ENCODE measurements at regions not wholly inside any gene's neighbourhood (a gene's known extent, or its start where the extent isn't known, plus 50 kb on each side); places are given as distances from the start of the nearest gene placed in this dataset.

DNA sequence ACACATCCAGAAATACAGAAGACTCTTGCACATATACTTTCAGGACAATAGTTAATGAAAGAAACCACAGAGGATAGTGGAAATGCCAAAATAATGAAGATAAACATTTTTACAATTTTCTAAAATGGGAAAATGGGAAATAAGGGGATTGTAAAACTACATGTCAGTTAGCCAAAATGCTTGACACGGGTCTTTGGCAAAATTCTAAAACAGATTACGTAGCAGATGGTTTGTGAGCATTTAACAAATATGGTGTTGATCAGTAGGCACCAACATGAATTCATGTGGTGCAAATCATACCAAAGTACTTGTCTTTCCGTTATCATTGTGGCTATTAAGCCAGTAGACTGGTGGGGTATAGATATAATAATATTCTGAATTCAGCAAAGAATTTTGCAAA is 348.5 kb upstream of the ROBO1 start:
- no peak for DNase-seq

DNA sequence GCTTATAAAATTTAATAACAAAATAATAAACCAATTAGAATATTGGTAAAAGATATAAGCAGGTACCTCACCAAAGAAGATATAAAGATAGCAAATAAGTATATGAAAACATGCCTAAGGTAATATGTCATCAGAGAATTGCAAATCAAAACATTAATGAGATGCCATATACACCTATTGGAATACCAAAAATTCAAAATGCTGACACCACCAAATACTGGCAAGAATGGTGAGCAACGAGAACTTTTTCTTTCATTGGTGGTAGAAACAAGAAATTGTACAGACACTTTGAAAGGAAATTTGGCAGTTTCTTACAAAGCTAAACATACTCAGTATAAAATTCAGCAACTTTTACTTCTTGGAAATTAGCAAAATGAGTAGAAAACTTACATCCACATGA is 346.9 kb upstream of the ROBO1 start:
- DNase-seq = no peak

DNA sequence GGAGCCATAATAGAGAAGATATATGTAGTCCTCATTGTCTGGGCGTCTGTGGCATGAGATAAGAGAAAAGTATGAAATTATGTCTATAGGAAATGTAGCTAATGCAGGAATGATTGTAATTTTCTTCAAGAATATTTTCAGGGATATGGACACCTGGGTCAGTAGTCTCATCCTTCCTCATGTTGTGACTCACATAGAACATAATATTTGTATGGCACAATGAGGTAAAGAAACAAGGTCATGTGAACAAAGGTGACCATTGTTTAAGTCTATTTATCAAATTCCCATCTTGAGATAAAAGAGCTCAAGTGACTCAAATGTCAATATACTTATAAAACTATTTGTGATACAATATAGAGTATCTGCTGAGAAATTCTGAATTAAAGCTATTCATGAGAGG is 345.5 kb upstream of the ROBO1 start:
- DNase-seq = no peak

DNA sequence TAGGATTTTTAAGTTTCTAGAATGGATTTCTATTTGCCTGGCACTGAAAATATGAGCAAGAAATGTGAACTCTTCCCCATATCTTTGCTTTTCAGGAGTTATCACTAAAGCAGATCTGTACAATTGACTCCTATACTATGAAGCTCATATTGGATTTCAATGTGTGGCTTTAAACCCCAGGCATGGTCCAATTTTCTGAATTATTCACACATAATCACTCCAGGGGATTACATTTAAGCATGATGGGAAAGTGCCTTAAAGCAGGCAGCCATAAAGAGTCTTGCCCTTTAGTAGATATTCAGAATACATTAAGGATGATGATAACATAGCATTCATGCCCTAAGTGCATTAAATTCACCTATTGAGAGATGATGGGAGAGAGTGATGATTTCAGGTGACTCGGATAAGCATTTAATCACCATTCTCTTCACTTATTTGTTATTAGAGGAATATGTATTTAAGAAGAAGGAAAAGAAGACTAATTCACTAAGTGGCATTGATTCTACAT is 331.8 kb upstream of the ROBO1 start:
- DNase-seq = no peak

DNA sequence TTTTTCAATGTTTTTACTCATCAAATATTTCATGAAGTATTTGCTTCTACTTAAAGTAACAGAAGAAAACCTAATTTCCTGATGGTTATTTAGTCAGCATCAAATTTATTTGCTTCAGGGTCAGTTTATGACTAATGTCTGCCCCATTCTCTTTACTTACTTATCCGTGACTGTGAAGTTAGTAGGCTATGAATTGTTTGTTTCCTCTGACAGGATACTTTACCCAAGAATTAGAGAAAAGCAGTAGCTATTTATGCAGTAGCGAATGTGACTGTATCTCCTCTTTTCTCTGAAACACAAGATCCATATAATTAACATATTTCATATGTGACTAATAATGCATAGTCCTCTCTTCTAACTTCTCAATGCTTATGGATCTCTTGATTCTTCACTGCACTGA is 329.9 kb upstream of the ROBO1 start:
- DNase-seq = no peak

DNA sequence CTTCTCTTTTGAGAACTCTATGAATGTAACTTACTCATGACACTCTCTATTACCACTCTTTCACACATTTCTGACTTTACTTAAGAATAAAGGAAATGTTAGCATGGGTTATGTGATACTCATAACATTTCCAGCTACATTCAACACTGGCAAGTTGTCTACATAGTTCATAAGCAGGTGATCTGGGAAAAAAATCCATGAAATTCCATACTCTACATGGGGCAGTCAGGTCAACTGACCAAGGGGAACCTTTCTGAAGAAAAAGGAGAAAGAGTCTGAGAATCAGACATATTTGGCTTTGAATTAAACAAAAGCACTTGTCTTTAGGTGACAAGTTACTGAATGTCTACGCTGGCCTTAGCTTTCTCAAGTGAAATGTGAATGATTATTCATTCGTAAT is 329.1 kb upstream of the ROBO1 start:
- no peak for DNase-seq

DNA sequence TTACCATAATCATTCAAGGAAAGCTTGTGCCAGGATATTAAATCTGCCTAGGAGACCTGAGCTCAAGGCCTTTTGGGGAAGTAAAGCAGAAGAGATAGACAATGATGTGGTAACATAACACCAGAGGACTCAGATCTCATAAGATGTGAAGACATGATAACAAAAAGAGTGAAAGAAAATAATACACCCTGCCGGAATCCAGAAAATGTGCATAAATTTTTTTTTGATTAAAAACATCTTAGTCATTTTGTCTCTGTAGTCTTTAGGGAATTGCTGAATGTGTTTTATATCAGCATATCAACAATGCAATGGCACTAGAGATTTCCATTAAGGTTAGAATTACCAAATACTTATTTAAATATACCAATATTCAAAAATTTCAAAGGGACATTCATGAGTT is 326.8 kb upstream of the ROBO1 start:
- DNase-seq = no peak

DNA sequence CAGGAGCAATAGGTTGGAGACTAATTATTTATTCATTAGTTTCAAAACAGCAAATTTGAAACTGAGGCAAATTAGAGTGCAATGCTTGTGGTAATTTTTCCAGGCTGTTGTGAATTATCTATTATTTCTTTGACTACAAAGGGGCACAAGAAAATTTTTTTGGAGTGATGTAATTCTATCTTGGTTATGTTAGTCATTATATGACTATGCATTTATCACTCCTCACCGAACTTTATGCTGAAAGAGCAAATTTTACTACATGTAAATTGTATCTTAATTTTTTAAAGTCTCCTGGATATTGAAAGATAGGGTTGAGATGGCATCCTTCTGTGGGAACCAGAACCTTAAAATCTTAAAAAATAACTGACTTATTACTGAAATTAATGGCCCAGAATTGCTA is 320.0 kb upstream of the ROBO1 start:
- DNase-seq = no peak

DNA sequence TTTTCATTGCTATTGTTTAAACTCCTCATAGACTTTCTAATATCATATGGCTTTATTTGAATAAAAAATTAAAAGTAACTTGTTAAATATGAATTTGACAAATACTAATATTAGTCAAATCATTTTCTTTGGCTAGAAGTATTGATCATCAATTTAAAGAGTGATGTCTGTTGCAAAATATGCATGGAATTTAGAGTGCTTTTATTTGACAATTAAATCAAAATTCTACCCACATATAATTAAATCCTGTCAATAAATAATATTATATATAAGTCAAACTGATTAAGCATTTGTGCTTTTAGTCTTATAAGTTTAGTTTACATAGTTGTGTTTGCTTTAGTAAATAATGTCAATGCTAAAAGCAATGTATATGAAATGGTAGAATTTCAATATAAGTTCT is 318.6 kb upstream of the ROBO1 start:
- no peak for DNase-seq

DNA sequence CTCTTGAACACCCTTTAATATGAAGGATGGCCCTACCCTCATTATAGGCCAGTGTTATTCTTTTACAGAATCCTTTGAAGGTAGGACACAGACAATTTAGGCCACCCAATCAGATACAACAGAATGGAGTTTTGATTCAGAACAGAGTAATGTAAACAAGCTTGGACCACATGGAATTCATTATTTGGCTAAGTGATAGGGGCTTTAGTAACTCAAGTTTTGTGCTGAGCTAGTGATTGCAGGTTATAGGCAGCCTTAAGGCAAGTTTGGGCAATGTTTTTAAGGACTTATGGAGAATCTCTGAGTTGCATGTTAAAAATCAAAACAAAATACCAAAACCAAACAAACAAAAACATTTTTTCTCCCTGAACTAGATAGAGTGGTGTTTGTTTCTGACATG is 312.1 kb upstream of the ROBO1 start:
- no peak for DNase-seq

DNA sequence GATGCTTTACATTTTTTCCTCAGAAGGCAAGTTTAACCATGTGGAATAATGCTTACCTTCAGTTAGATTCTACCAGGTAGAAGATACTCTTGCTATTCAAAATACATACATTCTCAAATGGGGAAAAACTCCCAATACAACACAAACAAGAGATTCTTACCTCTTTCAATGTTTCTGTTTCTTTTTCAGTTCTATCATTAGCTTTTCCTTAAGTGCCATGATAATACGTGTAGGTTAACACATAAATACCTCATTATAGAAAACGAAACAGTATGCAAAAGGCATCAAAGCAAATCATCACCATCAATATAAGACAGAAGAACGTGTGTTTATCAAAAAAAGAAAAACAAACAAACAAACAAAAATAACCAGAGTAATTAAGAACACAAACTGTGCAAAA is 300.7 kb upstream of the ROBO1 start:
- DNase-seq = no peak

DNA sequence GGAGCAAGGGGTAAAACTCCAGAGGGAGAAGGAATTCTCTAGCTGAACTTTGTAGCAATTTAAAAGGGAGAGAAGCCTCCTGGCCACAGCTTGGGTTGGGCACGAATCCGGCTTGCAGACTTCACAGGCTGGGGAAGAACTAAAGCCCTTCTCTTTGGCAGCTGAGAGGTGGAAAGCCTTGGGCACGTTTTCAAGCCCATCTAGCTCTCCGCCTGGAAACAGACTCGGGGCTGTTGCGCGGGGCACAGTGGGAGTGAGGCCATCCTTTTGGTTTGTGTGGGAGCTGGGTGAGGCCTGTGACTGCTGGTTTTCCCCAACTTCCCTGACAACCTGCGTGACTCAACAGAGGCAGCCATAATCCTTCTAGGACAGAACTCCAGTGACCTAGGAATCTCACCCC is 295.7 kb upstream of the ROBO1 start:
- no peak for DNase-seq

DNA sequence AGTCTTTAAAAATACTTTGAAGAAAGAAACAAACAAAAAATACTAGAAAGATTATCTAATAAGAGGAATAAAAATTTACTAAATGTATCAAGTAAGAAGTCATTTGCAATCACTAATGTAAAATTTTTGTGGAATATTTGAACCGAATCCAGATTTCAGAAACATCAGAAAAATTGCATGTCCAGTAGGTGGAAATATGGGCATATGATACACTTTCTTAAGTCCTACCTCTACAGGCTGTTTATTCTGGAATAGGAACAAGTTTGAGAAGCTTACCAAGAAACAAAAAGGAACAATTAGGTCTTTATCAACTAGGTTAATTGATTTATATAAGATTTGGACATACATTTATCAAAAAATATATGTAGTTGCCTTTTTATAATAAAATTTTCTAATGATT is 292.9 kb upstream of the ROBO1 start:
- DNase-seq = no peak

DNA sequence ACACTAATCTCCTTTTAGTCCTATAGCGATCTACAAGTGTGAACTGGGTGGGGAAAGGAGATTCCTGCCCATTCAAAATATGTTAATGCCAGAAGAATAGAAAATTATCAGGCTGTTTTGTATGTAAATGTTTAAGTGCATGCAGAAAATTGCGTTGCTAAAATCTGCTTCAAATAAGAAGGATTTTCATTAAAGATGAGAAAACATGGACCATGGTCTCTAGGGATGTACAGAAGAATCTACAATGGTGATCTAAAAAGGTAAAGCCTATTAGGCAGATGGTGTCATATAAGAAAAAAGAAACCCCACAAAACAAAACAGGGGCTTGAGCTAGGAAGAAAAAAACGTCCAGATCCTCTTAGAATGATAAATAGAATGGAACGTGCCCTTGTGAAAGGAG is 287.5 kb upstream of the ROBO1 start:
- no peak for DNase-seq

DNA sequence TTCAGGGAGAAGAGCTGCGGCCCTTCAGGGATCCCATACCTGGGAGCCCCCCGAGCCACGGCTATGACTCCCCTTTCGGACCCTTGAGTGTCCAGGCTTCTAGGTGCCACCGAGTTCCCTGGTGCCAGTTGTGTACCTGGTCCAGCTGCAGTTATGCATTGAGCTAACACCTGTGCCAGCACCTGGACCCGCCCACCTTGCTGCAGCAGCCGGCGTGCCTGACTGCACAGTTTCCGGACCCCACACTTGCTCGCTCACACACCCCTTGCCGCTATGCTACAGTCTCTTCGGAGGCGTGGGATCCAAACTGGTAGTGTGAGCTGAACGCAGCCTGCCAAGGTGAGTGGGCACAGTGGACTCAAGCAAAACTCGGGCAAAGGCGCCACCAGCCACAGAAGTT is 284.5 kb upstream of the ROBO1 start:
- DNase-seq = no peak

DNA sequence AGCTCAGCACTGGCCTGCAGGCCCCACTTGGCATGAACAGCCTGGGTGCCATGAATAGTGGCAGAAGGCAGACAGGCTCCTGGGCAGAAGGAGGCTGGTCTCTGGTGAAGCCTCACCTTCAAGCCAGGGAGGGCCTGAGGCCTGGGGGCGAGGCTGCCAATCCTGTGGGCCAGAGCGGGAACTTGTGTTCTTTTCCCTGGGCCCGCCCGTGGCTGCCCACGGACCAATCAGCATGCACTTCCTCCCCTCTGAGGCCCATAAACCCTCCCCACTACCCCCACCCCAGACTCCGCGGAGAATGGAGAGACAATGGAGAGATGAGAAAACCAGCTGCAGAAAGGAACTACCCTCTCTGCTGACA is 283.8 kb upstream of the ROBO1 start:
- no peak for DNase-seq

DNA sequence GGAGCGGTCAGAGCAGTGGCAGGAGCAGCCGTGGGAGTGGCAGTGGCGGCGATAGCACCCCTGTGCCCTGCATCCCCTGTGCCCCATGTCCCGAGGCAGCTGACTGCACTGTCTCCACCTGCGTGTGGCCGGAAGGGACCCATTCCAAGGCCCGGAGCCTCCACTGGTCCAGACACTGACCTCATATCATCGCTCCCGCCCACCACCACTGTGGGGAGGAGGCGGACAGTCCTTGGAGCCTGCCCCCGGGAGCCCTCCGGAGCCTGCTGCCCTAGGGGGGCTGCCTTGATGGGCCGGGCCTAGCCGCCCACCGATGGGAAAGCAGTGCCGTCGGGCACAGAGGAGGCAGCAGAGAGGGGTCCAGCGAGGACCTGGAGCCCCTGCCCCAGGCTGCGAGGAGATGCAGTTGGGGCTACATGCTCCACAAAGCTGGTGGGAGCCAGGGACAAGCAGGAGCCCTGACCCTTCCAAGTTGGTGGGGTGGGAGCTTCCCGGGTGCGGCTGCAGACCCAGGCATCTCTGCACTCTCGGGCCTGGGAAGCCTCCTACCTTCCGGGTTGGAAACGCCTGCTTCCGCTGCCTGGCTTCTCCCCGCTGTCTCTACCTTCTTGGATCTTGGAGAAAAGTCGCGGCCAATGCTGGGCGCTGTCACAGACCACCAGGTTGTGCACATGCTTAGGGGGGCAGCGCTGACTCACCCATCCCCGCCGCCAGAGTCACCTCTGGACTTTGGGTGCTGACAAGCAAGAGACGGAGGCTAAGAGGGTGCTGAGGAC is 283.2 kb upstream of the ROBO1 start:
- DNase-seq = no peak

DNA sequence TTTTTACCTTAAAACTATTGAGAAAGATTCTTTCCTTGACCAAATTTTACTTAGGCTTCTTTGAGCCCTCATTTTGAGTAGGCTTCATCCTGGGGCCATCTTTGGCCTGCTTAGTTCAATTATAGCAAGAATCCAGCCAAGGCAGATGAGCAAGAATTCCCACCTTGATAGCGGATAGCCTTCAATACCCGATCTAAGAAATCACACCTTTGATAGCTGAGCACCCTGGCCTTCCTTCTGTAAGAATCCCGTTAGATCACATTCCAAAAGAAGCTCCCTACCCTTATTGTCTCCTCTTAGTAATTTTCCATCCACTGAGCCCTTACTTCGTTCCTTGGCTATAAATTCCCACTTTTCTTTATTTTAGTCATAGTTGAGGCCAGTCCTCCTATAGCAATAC is 275.4 kb upstream of the ROBO1 start:
- no peak for DNase-seq

DNA sequence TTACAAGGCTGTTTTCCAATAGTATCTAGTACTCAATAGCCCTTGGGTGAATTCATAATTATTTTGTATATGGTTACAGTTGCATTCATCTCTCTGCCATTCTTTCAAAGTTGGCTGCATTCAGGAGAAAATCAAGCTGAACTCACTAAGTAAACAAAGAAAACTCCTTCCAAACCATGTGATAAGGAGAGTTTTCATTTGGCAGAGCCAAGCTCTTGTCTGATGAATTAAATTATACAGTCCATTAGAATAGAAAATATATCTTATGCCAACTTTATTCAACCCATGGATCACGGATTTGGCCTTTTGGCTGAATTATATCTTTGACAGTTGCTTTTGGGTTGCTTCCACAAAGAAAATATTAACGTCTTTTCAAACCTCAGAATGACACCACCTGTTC is 272.3 kb upstream of the ROBO1 start:
- no peak for DNase-seq

DNA sequence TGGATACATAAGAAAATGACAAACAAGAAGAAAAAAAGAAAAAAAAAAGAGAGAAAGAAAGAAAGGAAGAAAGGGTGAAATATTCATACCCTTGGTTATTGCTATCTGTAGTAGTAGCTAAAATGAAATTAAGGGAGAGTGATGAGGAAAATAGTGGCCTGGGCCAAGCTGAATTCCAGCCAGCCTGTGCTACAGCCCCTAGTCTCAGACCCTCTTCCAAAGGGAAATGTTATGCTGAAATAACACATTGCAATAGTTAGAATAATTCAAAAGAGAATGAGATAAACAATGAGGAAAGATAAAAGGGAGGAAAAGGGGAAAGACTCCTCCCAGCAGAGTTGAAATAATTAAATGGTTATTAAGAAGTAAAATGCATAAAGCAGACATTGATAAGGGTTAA is 268.4 kb upstream of the ROBO1 start:
- DNase-seq = no peak

DNA sequence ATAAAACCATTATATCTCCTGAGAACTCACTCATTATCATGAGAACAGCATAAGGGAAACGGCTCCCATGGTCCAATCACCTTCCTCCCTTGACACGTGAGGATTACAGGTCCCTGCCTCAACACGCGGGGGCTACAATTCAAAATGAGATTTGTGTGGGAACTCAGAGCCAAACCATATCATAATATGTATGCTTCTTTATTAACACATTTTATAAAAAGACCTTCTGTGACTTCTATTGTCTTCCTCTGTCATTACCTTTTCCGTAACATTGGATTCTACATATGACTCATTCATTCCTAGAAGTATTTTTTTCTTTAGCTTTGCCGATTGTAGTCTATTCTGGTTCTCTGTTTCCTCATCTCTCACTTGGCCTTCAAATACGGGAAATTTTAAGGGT is 267.2 kb upstream of the ROBO1 start:
- no peak for DNase-seq

DNA sequence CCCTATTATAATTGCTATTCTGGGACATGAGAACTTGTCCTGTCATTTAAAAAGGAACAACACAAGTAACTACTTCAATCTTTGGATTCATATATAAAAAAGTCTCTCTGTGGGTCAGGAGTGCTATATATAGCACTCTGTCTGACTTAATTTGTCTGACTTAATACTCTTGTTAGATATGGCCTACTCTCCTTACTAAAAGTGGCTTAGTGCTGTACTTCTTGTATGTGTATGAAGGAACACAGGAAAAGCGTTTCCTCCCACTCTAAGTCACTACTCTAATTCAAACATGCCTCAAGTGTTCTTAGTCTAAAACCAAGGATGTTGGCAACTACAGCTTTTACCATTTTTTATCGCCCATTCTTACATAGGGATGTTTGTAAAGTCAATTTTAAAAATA is 255.2 kb upstream of the ROBO1 start:
- DNase-seq = no peak

DNA sequence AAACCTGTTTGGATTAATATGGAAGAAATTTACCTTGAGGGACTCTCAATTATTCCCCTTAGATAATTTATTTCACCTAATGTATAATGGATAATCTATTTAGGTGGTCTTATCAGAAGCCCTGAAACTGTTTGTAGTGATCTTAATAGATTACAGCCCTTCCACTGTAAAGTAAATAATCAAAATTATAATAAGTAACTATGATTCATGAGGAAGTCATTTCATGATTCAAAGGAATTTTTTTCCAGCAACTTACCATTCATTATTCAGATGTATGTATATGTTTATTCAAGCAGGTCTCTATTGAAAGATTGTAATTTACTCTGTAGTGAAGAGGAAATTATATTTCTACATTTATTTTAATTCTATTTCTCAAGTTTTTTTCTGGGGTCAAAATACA is 250.6 kb upstream of the ROBO1 start:
- no peak for DNase-seq

DNA sequence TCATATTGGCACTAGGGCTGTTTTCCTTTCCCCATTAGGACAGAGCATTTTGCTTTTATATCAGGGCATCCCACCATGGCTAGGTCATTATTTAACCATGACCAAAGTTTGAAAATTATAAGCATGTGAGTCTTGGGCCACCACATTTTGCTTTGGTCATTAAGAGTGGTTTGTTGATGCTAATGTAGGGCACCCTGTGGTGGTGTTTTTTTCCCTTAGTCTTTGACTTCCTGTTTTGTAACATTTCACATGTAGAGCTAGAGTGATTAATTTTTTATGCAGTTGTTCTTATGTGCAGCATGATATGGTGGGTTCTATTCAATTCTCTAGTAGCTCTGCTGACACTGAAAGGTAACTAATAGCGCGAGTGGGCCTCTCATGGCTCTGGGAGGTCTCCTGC is 249.6 kb upstream of the ROBO1 start:
- DNase-seq = no peak

DNA sequence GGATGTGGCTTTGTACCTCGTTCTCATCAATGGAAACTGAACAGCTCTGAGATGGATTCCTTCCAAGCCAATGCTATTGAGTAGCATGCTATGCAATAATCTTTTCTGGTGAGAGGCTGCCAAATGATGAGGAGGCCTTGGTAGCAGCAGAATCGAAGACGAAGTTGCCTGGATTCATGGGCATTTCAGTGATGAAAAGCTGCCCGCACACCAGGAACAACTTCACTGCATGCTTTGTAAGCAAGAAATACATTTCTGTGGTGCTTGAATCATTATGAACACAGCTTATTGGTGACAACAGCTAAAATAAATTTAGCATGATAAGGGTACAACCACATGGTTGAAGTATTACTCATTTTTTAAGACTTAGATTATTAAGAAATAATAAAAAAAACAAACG is 246.8 kb upstream of the ROBO1 start:
- DNase-seq = no peak

All from NCI-H187 treated with DMSO at 0.1 percent for 48 hours (cell line).